A549 (cell line): ENCODE measurements at regions not wholly inside any gene's neighbourhood (a gene's known extent, or its start where the extent isn't known, plus 50 kb on each side); places are given as distances from the start of the nearest gene placed in this dataset.

ENCODE experiments used
- ATOH8 ChIP-seq: fragments of 250-450 bp; sonication (Bioruptor Pico); IDR thresholded peaks from 2 replicates; pipeline ENCODE4 v1.5.0; 2020; ENCODE audit warnings: low read depth, mild to moderate bottlenecking, moderate library complexity
- CBX2 ChIP-seq: fragments of 200-600 bp; sonication (generic); IDR thresholded peaks from 2 replicates; pipeline ENCODE4 v1.6.1; 2016; ENCODE audit warnings: low read depth, mild to moderate bottlenecking, borderline replicate concordance
- CBX8 ChIP-seq: fragments of 200-600 bp; sonication (generic); IDR thresholded peaks from 2 replicates; pipeline ENCODE4 v1.6.1; 2016
- CTCF ChIP-seq: fragments of >200 bp; sonication (Bioruptor Twin); formaldehyde crosslinking; IDR thresholded peaks from 3 replicates; pipeline ENCODE4 v1.5.1; 2016
- FOSL2 ChIP-seq, 2 experiments: fragments of 450-650 bp in 1 of 2; fragments of >200 bp in 1 of 2; sonication (Bioruptor Twin) in 1 of 2; formaldehyde crosslinking; IDR thresholded peaks; 2 replicates each; pipeline versions ENCODE4 v1.5.0 to v1.6.1; 2016 to 2020; ENCODE audit warnings: mild to moderate bottlenecking in 1 of 2, moderate library complexity in 1 of 2
- GATA3 ChIP-seq: IDR thresholded peaks from 2 replicates; pipeline ENCODE4 v1.6.1; 2012; ENCODE audit warnings: borderline replicate concordance
- JUNB ChIP-seq: fragments of >200 bp; sonication (Bioruptor Twin); formaldehyde crosslinking; IDR thresholded peaks from 2 replicates; pipeline ENCODE4 v1.6.1; 2016
- MAX ChIP-seq: IDR thresholded peaks from 2 replicates; pipeline ENCODE4 v1.6.1; 2012
- MYC ChIP-seq: IDR thresholded peaks from 2 replicates; pipeline ENCODE4 v1.6.1; 2012; ENCODE audit warnings: mild to moderate bottlenecking, inconsistent platforms, low read length, improper control_type of control experiment, borderline replicate concordance
- PBX3 ChIP-seq: IDR thresholded peaks from 2 replicates; pipeline ENCODE4 v1.6.1; 2012
- REST ChIP-seq: fragments of 200-600 bp; sonication (generic); IDR thresholded peaks from 2 replicates; pipeline ENCODE4 v1.6.1; 2016; ENCODE audit warnings: antibody characterized with exemption, mild to moderate bottlenecking, moderate library complexity

GRCh38 chr1:87240661-87241285 is 87.9 kb upstream of the LMO4 start:
- TF ChIP-seq CTCF (no peak), CBX2 (no peak), ATOH8 (CRISPR knock-in tag) (no peak), MAX (no peak), JUNB (no peak), GATA3 (no peak), MYC (no peak), PBX3 (no peak), CBX8 (no peak), FOSL2 (IDR thresholded peaks at IDR 0.05) (no peak), FOSL2 (CRISPR knock-in tag; IDR thresholded peaks at IDR 0.05) (no peak), REST (no peak)
